GM19025 (cell line): ENCODE measurements at regions not wholly inside any gene's neighbourhood (a gene's known extent, or its start where the extent isn't known, plus 50 kb on each side); places are given as distances from the start of the nearest gene placed in this dataset.
"Not testable (repeated sequence)": the region's sequence is repeated elsewhere in the genome, so short reads cannot be mapped to it uniquely, and the experiment has no call there.

ENCODE experiments used
- ATAC-seq: cut with Tn5 transposase; IDR thresholded peaks from one replicate; pipeline ENCODE4 v1.9.1; 2021; ENCODE audit warnings: mild to moderate bottlenecking, low read depth, moderate library complexity; ENCODE audit not compliant: unreplicated experiment

DNA sequence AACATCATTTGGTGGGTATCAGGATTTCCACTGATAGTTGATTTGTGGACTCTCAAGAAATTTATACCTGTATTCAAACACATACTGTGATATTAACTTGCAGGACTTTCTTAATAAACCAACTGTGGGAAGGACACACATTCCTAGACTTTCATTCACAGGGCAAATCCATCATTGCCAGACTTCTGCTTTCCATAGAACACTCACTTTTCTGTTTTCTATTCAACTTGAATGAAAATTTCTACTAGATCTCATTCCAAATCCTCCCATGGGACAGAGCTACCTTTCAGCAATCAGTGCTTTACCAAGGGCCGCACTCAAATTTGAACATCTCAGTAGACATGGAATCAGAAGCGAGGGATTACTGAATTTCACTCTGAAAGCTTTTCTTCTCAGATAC, 612.5 kb downstream of the IRS1 start:
- ATAC-seq: no peak

DNA sequence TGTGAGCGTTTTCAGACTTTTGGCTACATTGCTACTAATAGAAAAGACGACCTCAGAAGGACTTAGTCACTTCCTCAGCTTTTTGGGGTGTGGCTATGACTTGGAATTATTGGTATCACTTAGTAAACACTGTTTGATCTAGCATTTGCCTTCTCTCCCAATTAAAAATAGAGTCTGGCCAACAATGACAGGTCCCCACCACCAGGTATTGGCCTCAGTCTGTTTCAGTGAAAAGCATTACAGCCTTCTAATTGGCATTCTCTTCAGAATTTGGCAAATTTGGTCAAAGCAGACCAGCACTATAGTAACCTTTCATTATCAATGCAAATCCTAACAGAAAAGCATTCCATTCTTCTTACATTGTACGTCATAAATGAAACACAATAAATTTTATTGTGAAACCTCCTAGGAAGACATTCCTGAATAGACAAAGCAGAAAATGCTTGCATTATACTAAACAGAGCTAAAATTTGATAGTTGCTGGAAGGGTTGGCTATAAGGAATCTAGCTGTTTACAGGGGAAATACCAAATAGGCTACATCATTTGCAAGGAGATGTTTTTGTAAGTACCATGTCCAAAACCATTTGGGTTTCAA, 613.9 kb downstream of the IRS1 start:
- no peak for ATAC-seq

DNA sequence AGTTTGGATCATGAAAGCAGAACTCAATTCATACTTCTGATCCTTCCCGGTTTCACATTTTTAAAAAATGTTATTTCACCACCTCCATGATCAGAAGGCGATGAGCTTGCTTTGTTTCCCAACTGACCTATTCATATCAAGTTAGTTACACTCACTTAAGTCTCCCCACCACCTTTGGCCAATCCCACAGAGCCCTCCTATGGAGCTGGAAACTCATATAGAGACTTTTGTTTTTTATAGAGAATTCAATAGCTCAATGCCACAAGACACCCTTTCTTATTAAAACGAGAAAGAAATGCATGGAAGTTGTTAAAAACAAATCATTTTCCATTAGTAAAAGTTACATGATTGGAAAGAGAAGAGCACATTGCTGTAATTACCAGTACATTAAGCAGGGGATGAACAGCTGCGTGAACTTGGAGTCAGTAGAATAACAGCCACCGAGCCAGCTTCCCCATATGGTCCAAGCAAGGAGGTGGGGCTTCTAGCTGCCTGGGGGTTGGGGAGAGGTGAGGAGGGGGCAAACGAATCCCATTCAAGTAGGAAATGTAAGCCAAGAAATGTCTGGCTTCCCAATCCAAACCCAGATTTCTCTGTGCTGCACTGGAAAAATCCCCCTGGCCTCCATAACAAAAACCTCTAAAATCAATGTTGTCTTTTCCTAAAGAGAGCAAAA, 614.5 kb downstream of the IRS1 start:
- no peak for ATAC-seq

DNA sequence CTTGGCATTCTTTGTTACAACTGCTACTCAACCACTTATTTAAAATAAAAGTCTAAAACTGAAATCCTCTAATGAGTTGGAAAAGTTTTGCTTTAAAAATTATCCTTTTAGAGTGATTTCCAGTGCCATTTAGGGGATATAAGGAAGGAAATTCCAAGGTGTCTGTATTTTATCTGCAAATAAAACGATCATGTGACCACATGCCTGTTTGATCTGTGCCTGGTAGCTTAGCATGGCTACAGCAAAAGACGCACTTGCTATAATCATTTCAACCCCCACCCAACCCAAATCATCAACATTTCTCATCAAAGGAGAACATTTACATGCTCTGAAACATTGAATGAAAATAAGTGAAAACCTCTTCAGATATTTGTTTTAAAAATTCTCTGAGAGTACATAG, 615.1 kb downstream of the IRS1 start:
- ATAC-seq: no peak

DNA sequence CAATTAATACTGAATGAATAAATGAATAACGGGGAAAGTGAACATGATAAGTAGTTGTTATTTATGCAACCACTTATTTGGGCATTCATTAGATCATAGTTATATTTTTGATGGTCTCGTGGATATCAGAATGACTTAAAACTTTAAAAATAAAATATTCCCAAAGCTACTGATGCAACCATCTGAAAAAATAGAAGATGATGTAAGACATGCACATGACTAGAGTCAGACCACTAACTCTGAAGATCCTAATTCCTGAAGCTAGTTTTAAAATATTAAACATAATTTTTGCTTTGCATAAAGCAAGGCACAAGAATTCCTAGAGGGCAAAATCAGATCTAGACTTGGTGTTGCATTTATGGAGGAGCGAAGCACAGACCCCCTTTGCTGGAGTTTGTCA, 616.1 kb downstream of the IRS1 start:
- no peak for ATAC-seq

DNA sequence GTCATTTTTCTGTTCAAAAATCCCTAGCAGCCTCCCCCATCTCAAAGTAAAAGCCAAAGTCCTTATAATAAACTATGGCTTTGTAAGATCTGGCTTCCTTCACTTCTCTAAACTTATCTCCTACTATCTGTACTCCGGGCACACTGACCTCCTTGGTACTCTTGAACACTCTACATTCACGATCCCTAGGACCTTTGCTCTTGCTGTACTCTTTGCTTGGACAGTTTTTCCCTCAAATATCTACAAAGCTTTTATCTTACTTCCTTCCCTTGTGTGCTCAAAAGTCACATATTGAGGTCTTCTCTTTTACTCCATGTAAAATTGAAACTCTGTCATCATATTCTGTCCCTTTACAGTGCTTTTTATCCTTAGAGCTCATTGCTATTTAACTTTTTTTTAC, 616.6 kb downstream of the IRS1 start:
- ATAC-seq: no peak

DNA sequence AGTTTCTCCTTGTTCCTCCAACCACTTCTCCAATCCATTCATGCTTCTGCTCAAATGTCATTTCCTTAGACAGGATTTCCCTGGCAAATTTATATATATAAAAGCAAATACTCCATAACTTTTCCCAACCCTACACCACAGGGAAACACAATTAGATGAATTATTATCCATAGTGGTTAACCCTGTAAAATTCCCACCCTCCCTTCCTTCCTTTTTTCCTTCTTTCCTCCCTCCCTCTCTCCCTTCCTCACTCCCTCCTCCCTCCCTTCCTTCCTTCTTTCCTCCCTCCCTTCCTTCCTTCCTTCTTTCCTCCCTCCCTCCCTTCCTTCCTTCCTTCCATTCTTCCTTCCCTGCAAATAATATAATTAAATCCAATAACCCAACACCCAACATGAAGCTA, 617.7 kb downstream of the IRS1 start:
- ATAC-seq: no peak

DNA sequence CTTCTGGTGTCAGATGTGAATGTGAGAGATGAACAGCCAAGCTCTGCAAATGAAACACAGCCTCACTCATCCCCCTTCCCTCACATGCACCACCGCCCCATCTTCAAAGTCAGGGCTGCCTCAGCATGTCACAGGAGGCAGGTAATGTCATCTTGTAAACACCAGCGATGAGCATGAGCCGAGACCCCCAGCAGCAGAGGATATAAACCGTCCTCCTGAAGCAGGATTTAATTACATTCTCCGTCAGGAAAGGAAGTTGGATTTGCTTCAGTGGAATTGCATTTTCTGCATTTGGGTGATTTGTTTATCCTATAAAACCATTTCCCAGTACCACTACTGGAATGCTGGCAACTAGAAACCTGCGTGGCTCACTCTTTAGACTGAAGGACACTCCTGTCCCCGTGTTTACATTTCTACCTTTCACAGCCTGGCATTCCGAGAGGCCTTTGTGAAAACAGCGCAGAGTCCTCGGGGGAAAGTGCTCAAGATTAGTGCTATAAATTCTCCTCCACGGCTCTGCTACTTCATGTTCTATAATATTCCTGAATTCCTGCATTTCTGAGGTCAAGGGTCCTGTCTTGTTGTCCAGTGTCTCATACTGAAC, 619.2 kb downstream of the IRS1 start:
- no peak for ATAC-seq

DNA sequence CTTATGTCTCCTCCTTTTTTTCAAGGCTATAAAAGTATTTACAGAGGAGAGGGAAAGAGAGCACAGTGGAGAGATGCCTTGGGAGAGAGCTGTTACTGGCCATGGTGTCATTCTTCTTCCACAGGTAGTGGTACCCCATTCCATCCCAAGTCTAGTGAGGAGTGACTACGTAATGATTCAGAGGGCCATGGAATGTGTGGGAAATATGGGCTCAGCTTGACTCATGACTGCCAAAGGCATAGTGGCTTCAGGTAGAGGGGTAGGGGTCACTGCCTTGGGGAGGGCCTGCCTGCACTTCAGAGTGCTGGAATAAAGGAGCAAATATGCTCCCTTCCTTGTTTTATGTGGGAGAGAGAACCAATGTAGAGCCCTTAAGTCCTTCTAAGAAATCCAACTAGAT, 620.6 kb downstream of the IRS1 start:
- ATAC-seq: no peak

DNA sequence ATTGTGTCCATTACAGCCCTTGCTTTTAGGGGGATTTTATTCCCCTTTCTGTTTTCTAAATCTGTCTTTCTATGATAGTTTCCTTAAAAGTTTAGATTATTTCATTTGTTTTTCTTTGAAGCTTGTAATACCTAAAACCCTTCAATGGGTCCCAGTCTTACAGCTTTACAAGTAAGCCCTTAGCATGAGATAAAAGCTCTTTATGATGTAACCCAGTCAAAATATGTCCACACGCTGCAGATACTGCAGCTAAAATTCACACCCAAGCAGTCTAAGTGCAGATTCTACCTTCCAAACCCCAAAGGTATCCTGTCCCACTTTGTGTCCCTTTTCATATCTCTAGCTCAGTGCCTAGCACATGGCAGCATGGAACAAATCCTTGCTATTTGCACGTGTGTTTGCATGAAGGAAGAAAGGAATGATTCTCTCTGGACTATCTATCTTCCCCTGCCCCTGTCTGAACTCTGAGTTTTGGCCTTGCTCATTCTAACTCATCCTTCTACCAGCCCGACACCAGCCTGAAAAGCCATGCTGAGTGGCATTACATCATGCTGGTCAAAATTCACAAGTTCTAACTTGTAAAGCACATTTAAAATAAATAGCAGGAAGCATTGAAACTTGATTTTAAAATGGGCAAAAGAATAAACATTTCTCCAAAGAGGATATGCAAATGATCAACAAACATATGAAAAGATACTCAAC, 623.2 kb downstream of the IRS1 start:
- no peak for ATAC-seq

DNA sequence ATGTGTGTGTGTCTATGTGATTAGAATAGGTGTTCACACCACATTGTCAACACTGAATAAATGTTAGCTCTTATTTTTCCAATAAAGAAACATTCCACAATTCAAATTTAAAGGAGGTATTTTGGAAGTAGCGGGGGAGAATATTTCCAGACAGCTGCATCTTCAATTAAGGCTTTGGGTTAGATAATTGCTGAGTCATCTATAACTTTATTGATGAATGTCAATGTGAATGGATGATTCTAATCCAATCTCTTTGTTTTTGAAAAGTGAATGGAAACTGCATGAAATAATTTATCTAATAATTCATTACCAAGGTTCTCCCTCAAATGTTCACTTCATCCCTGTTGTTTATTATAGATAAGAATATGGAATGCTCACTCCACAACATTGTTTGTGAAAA, 625.2 kb downstream of the IRS1 start:
- no peak for ATAC-seq

DNA sequence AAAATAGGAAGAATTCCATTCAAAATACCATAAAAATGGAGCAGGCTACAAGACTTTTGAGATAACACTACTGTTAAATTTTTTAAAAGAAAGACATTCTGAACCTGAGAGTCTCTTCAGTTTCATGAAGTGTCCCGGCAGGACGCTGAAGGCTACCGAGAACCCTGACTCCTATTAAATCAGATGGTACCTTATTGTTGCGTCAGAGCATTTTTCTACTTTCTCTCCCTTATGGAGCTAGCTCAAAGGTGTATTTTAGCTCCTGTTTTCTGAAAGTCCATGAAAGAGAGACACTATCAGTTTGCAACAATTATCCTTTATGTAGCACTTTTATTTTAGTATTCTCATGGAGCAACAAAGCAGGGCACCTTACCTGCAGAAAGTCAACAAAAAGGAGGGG, 626.7 kb downstream of the IRS1 start:
- no peak for ATAC-seq

DNA sequence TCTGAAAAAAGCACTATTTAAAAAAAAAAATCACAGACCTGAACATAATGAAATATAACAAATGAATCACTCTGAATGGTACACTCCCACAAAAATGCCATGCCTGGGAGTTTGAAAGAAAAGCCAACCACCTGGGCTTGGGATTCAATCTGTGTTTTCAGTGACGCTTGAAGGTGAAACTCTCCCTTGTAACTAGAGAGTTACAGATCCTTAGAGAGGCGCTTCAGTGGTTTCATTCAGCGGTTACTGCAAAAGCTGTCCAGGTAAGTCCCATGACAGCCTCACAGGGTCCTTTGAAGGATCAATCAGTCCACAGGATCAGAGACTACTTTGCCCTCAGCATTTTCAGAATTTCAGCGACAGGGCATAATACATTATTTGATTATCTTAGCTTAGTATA, 627.3 kb downstream of the IRS1 start:
- no peak for ATAC-seq

DNA sequence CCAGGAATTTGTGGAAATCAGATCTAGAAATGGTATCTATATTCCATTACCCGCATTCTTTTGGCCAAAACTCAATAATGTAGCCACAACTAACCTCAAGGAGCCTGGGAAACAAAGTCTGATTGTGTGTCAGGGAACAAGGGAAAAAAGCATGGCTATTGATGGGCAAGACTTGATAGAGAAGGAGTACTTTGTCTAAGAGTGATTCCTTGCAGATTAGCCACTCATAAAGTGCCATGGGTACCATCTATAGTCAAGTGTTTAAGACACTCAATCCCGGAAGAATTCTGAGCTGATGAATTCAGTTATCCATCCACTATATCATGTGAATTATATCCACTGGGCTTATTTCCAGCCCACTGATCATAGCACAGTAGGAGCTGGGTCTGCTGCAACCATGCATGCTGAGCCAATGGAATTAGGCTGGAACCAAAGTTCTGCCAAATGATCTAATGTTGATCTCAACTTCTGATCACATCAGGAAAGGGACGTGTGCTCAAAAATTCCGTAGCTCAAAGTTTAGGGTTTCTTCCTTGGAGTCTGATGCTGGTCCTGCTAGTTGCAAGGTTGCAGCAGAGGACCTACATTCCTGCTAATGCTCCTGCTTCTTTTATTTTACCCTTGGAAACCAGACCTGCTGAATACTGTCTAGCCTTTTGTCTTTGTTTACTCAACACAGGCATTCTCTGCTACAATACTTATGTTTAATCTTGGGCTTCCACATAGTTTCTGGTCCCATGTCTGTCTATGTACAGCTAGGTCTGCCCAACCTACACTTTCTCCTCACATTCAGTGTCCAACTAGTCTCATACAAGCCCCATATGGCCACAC, 629.7 kb downstream of the IRS1 start:
- no peak for ATAC-seq

DNA sequence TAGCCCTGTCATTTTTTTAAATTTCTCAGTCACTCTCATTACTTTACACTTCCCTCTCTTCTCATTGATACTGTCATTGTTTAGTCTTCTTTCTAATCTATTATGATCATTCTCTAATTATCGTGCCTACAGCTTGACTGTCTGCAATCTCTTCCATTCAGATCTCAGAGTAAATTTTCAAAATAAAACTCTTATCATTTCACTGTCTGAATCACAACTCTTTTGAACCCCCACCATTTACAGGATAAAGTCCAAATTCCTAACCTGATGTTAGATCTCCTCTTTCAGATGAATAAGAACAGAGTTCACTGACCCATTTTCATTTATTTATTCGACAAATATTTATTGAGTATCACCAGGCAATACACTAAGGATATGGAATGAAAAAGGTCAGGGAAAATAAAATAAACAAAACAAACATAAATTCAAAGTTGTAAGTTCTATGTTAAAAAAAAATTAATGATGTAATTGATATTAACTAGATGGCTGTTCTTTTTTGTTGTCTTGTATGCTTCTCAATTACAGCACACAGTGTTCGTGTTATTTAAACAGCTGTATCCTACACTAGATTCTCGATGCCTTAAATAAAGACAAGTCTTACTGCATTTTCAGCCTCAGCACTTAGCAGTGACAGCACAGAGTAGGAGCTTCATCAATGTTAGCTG, 631.0 kb downstream of the IRS1 start:
- ATAC-seq: no peak

DNA sequence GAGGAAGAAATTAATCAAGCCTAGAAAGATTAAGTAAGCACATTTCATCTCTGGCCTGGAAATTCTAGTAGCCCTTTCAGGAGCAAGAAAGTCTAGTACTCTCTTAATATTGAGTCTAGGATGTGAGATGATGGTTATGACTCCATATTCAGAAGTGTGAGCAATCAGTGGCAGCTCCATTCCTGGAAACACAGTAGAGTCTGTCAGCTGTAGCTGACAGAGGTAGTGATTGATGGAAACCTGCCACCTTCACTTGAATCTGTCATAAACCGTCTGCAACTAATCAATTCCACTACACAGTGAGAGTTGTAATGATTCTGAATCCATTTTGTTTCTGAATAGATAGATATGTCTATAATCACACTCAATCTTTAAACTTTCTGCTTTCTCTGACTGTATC, 635.1 kb downstream of the IRS1 start:
- no peak for ATAC-seq

DNA sequence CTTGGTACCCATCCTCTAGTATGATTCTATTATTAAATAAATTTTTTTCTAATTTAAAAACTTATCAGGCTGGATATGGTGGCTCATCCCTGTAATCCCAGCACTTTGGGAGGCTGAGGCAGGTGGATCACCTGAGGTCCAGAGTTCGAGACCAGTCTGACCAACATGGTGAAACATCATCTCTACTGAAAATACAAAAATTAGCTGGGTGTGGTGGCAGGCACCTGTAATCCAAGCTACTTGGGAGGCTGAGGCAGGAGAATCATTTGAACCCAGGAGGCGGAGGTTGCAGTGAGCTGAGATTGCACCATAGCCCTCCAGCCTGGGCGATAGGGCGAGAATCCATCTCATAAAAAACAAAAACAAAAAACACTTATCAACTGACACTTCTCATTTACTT, 639.0 kb downstream of the IRS1 start:
- not testable (repeated sequence) for ATAC-seq

DNA sequence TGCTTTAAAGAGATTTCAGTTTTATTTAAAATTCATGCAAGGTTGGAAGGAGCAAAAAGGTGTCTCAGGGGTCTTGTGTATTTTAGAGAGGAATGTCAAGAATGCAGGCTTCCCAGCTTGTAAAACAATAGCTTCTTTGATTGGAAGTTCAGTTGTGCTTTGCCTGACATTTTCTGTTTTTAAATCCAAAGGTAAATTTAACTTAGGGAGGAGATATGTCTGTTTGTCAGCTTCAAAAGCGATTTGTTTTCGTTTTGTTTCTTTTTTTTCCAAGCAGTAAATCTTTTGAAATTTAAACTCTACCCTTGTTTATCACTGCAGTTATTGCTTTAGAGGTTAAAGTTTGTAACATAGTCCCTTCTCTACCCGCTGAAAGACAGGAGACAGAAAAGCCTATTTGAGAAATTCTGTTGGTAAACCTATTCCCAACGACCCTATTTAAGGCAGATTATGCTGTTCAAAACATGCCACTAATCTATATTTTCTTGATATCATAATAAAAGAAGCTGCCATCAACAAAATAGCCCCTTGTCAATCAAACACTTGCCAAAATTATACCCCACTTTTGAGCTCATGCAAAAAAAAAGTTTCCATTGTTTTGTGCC, 639.6 kb downstream of the IRS1 start:
- ATAC-seq: no peak

DNA sequence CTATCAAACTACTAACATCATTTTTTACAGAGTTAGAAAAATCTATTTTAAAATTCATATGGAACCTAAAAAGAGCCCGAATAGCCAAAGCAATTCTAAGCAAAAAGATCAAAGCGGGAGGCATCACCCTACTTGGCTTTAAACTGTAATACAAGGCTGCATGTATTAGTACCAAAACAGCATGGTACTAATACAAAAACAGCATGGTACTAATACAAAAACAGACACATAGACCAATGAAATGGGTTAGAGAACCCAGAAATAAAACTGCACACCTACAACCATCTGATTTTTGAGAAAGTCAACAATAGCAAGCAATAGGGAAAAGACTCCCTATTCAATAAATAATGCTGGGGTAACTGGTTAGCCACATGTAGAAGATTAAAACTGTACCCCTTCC, 640.7 kb downstream of the IRS1 start:
- ATAC-seq: no peak

DNA sequence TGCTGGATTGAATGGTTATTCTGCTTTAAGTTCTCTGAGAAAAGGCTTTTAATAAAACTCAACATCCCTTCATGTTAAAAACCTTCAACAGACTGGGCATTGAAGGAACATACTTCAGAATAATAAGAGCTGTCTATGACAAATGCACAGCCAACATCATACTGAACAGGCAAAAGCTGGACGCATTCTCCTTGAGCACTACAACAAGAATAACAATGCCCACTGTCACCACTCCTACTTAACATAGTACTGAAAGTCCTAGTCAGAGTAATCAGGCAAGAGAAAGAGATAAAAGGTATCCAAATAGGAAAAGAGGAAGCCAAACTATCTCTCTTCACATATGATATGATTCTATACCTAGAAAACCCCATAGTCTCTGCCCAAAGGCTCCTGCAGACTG, 641.4 kb downstream of the IRS1 start:
- no peak for ATAC-seq
